Tibial nerve (tissue), 4 donors: ENCODE measurements at regions not wholly inside any gene's neighbourhood (a gene's known extent, or its start where the extent isn't known, plus 50 kb on each side); places are given as distances from the start of the nearest gene placed in this dataset.

Experiments
- DNase-seq, 2 donors: peaks; one replicate each; pipeline ENCODE4 v3.0.0-alpha.2; 2019; ENCODE audit warnings: low spot score in 2 of 2
- H3K27ac ChIP-seq, 4 donors: fragments of 200-600 bp; sonication (generic) in 3 of 4; one replicate each; pipeline ENCODE4 v1.5.1; 2017 to 2019; ENCODE audit warnings: mild to moderate bottlenecking in 1 of 4
- H3K27me3 ChIP-seq, 2 donors: fragments of 200-600 bp; sonication (generic) in 1 of 2; one replicate each; pipeline versions ENCODE4 v1.5.1 to v1.6.0; 2017 to 2019
- H3K36me3 ChIP-seq, 3 donors: fragments of 200-600 bp; sonication (generic); one replicate each; pipeline ENCODE4 v1.5.1; 2018 to 2019
- H3K4me1 ChIP-seq, 4 donors: fragments of 200-600 bp; sonication (generic) in 3 of 4; one replicate each; pipeline ENCODE4 v1.5.1; 2017 to 2019
- H3K4me3 ChIP-seq, 4 donors: fragments of 200-600 bp; sonication (generic) in 3 of 4; one replicate each; pipeline ENCODE4 v1.5.1; 2017 to 2019; ENCODE audit warnings: mild to moderate bottlenecking in 1 of 4, moderate library complexity in 1 of 4
- H3K9me3 ChIP-seq, 4 donors: fragments of 200-600 bp; sonication (generic) in 3 of 4; one replicate each; pipeline ENCODE4 v1.5.1; 2017 to 2019
- CTCF ChIP-seq, 5 experiments: fragments of 200-600 bp in 3 of 5; fragments of 450-650 bp in 2 of 5; sonication (generic) in 3 of 5; IDR thresholded peaks; one replicate each; pipeline ENCODE4 v1.5.1; 2016 to 2019; ENCODE audit warnings: antibody characterized with exemption in 5 of 5, mild to moderate bottlenecking in 3 of 5, moderate library complexity in 2 of 5
- EP300 ChIP-seq, 2 donors: sonication (generic); formaldehyde crosslinking; IDR thresholded peaks; one replicate each; pipeline ENCODE4 v1.6.1; 2017; ENCODE audit warnings: antibody characterized with exemption in 2 of 2, mild to moderate bottlenecking in 1 of 2
- POLR2A ChIP-seq, 2 donors: fragments of 450-650 bp; IDR thresholded peaks; one replicate each; pipeline ENCODE4 v1.6.1; 2017; ENCODE audit warnings: antibody characterized with exemption in 2 of 2, mild to moderate bottlenecking in 2 of 2, moderate library complexity in 2 of 2
- WGBS, 2 donors: methylation state at CpG; one replicate each; pipeline ENCODE4 v1.1.5; 2018; 5-methylcytosine and 5-hydroxymethylcytosine counted together

GRCh38 chr1:13941315-13941714 lies 241.3 kb downstream of the PRDM2 start:
- H3K4me1 ChIP-seq, result no peaks in the 10 kb centered on the region
- DNase-seq, result no peak
- H3K36me3 ChIP-seq, result no peaks in the 10 kb centered on the region
- no peak for TF ChIP-seq CTCF (IDR thresholded peaks at IDR 0.05)
- no peak for TF ChIP-seq POLR2A (IDR thresholded peaks at IDR 0.05)
- no peak for TF ChIP-seq EP300 (IDR thresholded peaks at IDR 0.05)
- no peaks in the 10 kb centered on the region for H3K27me3 ChIP-seq
- H3K4me3 ChIP-seq, result no peak overlapping the region
- no peak overlapping the region for H3K27ac ChIP-seq
- H3K9me3 ChIP-seq, result peaks cover 0 to 14% (median 1%) of the 10 kb centered on the region in 4 donors
- 73 to 80% methylated on average over 1 of the region's 1 CpG for WGBS, 2 donors

- Histone ChIP-seq H3K36me3 (no peaks in the 10 kb centered on the region), H3K4me3 (no peak overlapping the region), H3K4me1 (no peaks in the 10 kb centered on the region), H3K27ac (no peak overlapping the region), H3K27me3 (no peaks in the 10 kb centered on the region), H3K9me3 (peaks cover 0 to 14% (median 1%) of the 10 kb centered on the region in 4 donors)
- DNase-seq, result no peak
- no peak for TF ChIP-seq POLR2A (IDR thresholded peaks at IDR 0.05)
- no peak for TF ChIP-seq EP300 (IDR thresholded peaks at IDR 0.05)
Observed at GRCh38 chr1:13943055-13943454, 243.1 kb downstream of the PRDM2 start.

GRCh38 chr1:13945856-13946255 lies 245.9 kb downstream of the PRDM2 start:
- WGBS, 2 donors, result 64% methylated on average over 2 of the region's 2 CpGs
- peaks cover 0 to 14% (median 1%) of the 10 kb centered on the region in 4 donors for H3K9me3 ChIP-seq
- no peaks in the 10 kb centered on the region for H3K4me1 ChIP-seq
- peak overlapping the region in 2 of 4 donors; percentile 8 to 46 for H3K27ac ChIP-seq
- H3K27me3 ChIP-seq, result no peaks in the 10 kb centered on the region
- no peak overlapping the region for H3K4me3 ChIP-seq
- H3K36me3 ChIP-seq, result no peaks in the 10 kb centered on the region
- no peak for TF ChIP-seq CTCF (IDR thresholded peaks at IDR 0.05)
- TF ChIP-seq POLR2A (IDR thresholded peaks at IDR 0.05), result no peak
- TF ChIP-seq EP300 (IDR thresholded peaks at IDR 0.05), result peak in 1 of 2 donors; percentile 11
- no peak for DNase-seq

- DNase-seq, result no peak
- 87 to 92% methylated on average over 7 of the region's 7 CpGs for WGBS, 2 donors
- TF ChIP-seq POLR2A (IDR thresholded peaks at IDR 0.05) (no peak), CTCF (IDR thresholded peaks at IDR 0.05) (no peak), EP300 (IDR thresholded peaks at IDR 0.05) (no peak)
Observed at GRCh38 chr1:13947658-13948057, 247.7 kb downstream of the PRDM2 start.

GRCh38 chr1:13948396-13948795 lies 248.4 kb downstream of the PRDM2 start:
- Histone ChIP-seq H3K9me3 (no peaks in the 10 kb centered on the region), H3K4me3 (no peak overlapping the region), H3K4me1 (no peaks in the 10 kb centered on the region), H3K27ac (peak overlapping the region; percentile 70 to 87 (median 78)), H3K27me3 (no peaks in the 10 kb centered on the region), H3K36me3 (no peaks in the 10 kb centered on the region)
- DNase-seq, result no peak
- no peak for TF ChIP-seq POLR2A (IDR thresholded peaks at IDR 0.05)
- TF ChIP-seq CTCF (IDR thresholded peaks at IDR 0.05), result no peak
- no peak for TF ChIP-seq EP300 (IDR thresholded peaks at IDR 0.05)
- WGBS, 2 donors, result 82 to 83% methylated on average over 5 of the region's 5 CpGs

More at GRCh38 chr1:13947658-13948057, 247.7 kb downstream of the PRDM2 start:
- Histone ChIP-seq H3K27me3 (no peaks in the 10 kb centered on the region), H3K27ac (peak overlapping the region in 2 of 4 donors; percentile 73 to 87), H3K9me3 (peaks cover 0 to 5% (median 1%) of the 10 kb centered on the region in 4 donors), H3K4me3 (no peak overlapping the region), H3K4me1 (no peaks in the 10 kb centered on the region), H3K36me3 (no peaks in the 10 kb centered on the region)

GRCh38 chr1:13948888-13949391 lies 249.0 kb downstream of the PRDM2 start:
- Histone ChIP-seq H3K27me3 (no peaks in the 10 kb centered on the region), H3K4me3 (no peak overlapping the region), H3K36me3 (no peaks in the 10 kb centered on the region), H3K27ac (peak overlapping the region; percentile 53 to 87 (median 78)), H3K9me3 (no peaks in the 10 kb centered on the region), H3K4me1 (no peaks in the 10 kb centered on the region)
- peak; percentile 23 to 75 for DNase-seq
- no peak for TF ChIP-seq CTCF (IDR thresholded peaks at IDR 0.05)
- peak in 1 of 2 donors; percentile 85 for TF ChIP-seq EP300 (IDR thresholded peaks at IDR 0.05)
- 52 to 54% methylated on average over 6 of the region's 6 CpGs for WGBS, 2 donors
